ENCODE measurements at regions not wholly inside any gene's neighbourhood (a gene's known extent, or its start where the extent isn't known, plus 50 kb on each side); places are given as distances from the start of the nearest gene placed in this dataset.
A peak's percentile ranks its signal among the peaks of the same experiment; 100 is the strongest.

- no peak for DNase-seq
These were observed 95.1 kb upstream of the ARID2 start for GRCh38 chr12:45634273-45634917.

GRCh38 chr12:45637242-45637641, 92.3 kb upstream of the ARID2 start:
- no peak for DNase-seq

DNA sequence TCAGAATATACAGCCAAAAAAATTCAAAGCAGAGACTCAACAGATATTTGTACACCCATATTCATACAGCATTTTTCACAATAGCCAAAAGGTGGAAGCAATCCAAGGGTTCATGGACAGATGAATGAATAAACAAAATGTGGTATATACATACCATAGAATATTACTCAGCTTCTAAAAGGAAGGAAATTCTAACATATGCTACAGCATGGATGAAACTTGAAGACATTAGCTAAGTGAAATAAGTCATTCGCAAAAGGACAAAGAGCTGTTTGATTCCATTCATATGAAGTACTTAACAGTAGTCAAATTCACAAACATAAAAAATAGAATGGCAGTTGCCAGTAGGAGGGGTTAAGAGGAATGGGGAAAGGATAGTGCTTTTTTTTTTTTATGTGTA, 91.8 kb upstream of the ARID2 start:
- no peak for DNase-seq

GRCh38 chr12:45638386-45638785, 91.1 kb upstream of the ARID2 start:
- no peak for DNase-seq

DNA sequence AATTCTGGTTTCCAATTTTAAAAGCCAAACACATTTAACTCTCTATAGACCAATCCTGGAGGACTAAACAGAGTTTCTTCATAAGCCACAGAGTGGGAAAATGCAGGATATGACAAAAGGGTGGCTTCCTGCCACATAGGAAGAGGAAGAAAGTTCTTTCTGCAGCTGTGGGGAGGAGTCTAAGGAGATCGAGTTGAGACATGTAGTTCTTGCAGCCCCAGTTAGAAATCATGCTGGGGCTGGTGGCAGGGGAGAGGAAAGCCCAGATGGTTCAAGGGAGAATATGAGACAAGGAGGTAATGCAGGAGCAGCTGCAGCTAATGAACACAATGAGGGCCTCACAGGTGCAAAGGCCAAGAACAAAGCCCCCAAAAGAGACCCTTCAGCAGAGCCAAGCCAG, 85.0 kb upstream of the ARID2 start:
- DNase-seq = no peak

DNA sequence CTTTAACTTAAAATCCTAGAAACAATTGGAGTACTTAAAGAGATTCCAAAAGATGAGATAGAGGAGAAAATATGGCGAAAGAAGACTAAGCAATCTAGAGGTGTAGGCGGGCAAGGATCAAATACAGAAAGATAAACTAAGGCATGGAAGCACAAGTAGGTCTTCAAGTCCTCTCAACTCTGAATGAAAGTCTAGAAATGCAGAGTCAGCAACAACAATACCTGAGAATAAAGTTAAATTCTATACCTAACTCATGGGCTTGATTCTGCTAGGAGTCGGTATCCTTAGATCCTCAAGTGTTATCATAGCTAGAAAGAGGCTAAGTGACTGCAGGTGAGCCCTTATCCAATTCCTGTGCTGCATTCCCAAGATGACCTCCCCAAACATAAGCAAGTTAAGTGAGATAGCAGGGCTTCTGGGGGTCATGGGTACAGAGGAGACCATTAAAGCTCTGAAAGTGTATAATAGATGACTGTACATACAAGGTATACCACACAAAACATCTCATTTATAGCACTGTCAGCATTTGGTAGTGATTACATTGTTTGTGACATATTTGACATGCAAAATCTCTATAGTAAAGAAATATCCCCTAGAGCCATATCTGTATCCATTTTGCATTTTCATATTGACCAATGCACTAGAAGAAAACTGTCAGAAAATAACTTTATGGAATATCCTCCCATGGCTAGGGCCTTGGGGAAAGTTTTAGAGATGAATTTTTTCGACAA, 82.5 kb upstream of the ARID2 start:
- no peak for DNase-seq

DNA sequence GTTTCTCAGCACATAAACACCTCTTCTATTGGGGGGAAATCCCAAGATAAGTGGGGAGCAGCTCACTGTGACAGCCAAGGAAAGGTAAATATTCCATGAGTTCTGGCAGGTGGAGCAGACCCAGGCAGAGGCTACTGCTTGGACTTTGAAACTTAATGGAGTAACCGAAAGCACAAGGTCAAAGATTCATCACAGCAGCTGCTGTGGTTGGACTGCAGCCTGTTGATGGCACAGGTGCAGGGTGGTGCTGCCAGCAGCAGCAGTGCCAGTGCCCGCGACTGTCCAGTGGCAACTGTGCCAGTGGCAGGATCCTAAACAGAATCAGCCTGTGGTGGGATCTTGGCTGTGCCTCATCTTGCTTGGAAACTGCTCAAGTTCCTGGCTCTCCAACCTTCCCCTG, 81.4 kb upstream of the ARID2 start:
- DNase-seq = no peak

DNA sequence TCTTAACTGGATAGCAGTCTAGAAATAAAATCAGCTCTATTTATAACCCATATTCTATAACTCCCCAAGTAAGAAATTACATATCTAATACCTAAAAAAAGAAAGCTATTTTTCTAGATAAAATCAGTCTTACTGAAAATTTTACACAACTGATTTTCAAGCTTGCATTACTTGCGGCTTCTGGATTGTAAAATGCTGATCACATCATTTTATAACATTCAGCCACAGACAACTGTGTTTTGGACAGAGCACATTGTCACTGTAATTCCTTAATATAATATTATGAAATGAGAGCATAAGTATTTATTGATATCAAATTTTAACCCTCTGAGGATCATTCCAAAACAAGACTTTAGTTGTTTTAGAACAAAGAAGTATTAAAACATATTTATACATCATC, 78.5 kb upstream of the ARID2 start:
- no peak for DNase-seq

GRCh38 chr12:45654002-45654665, 75.4 kb upstream of the ARID2 start:
- no peak for DNase-seq

DNA sequence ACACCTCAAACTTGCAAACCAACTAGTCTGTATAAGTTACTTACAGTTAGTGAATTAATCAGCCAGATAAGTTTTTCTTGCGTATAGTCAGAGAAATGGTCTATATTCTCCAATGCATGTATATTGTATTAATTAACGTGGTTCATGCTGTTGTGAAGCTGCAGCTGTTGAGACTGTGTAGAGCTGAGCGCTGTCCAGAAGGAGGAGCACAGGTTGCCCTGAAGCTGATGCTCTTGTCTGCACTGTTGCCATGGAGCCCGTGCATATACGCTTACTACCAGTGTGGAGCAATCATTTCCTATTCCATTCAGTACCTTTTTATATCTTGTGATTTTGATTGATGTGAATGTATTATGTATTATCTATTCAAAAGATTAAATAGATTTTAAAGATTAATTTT, 74.3 kb upstream of the ARID2 start:
- peak; percentile 22 to 37 for DNase-seq

DNA sequence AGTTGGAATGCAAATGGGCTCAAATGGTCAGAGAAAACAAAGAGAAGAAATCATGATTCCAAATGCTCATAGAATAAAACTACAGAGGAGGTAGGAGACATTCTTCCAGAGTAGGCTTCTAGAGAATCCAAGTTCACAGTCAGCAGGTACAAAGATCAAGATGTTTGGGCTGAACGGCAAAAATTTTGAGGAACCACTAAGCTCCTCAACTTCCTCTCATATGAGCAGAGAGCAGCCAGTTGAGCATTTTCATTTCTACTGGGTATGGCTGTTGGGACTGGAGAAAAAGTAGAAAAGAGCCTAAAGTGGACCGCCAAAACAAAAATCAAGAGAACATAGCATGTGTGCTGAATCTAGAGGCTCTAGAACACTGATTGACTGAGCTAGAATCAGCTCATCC, 73.8 kb upstream of the ARID2 start:
- DNase-seq = no peak

DNA sequence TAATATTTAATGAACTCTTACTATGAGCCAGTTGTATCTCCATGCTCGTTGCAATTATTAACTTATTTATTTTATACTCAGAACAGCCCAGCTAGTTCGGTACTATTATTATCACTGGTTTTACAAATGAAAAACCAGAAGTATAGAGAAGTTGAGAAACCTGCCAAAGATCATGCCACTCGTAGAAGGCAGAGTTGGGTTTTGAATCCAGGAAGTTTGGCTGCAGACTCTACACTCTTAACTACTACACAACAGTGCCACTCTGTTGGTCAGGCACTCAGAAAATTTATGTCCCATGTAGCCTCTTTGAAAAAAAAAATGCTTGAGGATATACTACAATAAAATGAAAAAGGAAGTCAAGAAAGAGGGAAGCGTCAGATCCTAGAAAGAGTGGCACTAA, 71.5 kb upstream of the ARID2 start:
- no peak for DNase-seq

GRCh38 chr12:45660330-45660729, 69.2 kb upstream of the ARID2 start:
- no peak for DNase-seq

DNA sequence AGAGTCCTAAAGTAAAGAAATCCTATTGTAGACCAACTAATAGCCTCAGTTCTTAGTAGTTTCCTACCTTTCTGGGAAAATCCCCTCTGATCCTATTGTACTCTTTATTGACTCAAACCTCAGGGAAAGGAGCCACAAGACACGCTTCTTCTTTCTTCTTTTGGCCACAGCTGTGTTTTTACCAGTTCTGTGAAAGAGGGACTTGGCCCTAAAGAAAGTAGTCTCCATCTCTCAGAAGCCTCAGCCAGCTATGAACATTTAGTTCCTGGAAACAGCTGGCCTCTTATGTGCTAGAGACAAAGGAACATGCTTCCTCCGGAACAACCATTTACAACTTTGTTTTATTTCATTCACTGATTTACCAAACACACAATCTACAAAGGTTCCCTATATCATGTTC, 66.1 kb upstream of the ARID2 start:
- DNase-seq = no peak

DNA sequence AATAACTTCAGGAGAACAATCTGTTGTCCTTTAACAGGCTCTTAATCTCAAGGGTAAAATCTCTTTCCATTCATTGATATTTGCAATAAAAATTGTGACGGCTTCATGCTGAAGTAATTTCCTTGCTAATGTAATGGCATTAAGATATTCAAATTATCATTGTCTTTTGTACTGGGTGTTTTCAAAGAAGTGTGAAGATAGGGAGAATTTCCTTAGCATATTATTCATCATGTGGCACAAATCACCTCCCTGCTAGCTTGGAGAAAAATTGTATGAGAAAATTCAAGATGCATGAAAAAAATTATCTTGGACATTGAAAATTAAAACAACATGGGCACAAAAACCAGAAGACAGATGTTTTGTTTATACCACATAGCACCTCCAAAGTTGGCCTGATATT, 63.6 kb upstream of the ARID2 start:
- DNase-seq = no peak

GRCh38 chr12:45666396-45666795, 63.1 kb upstream of the ARID2 start:
- no peak for DNase-seq

GRCh38 chr12:45666816-45667215, 62.7 kb upstream of the ARID2 start:
- DNase-seq = no peak

DNA sequence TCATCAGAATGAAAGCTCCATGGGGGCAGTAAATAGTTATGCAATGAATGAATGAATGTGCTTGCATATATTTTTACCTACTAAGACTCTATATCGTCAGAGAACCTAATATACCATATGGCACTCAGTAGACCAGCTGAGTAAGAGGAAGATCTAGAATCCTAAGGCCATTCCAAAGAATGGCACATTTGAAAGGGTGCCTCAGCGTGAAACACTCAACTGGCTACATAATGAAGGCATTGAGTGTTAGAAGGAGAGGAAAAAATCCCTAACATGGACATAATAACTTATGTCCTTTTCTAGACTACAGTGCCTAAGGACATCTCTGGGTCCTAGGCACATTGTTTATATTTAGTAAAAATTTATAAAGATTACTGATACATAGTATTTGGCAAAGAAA, 61.7 kb upstream of the ARID2 start:
- DNase-seq = no peak

DNA sequence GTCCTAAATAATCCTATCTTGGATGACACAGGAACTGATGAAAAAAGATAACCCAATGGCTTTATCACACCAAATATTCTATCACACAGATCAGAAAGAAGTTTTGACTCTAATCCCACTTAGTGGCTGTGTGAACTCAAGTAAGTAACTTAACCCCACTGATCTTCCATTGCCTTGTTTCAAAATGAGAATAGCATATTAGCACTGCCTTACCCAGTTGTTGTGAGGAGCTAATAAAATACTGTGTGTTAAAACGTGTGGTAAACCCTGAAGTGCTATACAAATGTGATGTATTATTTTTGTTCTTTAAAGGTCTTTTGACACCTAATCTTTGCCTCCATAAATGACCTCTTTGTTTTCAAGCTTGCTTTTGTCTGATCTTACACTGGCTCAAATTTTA, 60.9 kb upstream of the ARID2 start:
- DNase-seq = no peak

- DNase-seq = no peak
These were observed 60.4 kb upstream of the ARID2 start for GRCh38 chr12:45669093-45669492.

- DNase-seq = no peak
These were observed 59.7 kb upstream of the ARID2 start for GRCh38 chr12:45669792-45670191.

- no peak for DNase-seq
These were observed 59.0 kb upstream of the ARID2 start for GRCh38 chr12:45670346-45671065.

DNA sequence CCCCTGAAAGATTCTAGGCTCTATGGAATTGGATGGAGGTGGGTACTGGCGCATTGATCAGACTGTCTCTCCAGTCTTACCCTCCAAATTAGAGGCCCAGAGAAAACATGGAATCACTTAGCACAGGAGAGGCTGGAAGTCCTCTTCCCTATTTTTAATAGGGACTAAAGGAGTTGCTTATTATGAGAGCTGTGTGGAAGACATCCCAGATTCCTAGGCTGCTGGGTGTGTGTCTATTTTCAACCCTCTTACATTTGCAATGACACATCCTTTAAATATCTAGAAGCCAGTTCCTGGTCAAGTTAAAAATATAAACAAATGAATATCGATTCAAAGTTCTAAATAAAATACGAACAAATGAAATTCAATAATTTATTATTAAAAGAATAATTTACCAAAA, 58.3 kb upstream of the ARID2 start:
- DNase-seq = no peak
